GM12891 (cell line): ENCODE measurements at regions not wholly inside any gene's neighbourhood (a gene's known extent, or its start where the extent isn't known, plus 50 kb on each side); places are given as distances from the start of the nearest gene placed in this dataset.
"Not testable (repeated sequence)": the region's sequence is repeated elsewhere in the genome, so short reads cannot be mapped to it uniquely, and the experiment has no call there.

Experiments used
- DNase-seq: peaks from one replicate; pipeline ENCODE4 v3.0.0; 2011; ENCODE audit warnings: low spot score; ENCODE audit not compliant: insufficient read length
- FAIRE-seq: peaks from 2 replicates; lab custom pipeline; 2011; peaks lifted over from hg19 to GRCh38; lab: Jason Lieb, UNC
- PAX5 ChIP-seq: IDR thresholded peaks from 2 replicates; pipeline ENCODE4 v1.6.1; 2011; ENCODE audit warnings: low read length, moderate library complexity, mild to moderate bottlenecking; ENCODE audit not compliant: insufficient read depth, severe bottlenecking
- POLR2A ChIP-seq: IDR thresholded peaks from 2 replicates; pipeline ENCODE4 v1.6.1; 2011; ENCODE audit warnings: low read depth, low read length, control low read depth
- POLR2AphosphoS5 ChIP-seq: IDR thresholded peaks from 2 replicates; pipeline ENCODE4 v1.6.1; 2011; ENCODE audit warnings: low read depth, low read length, control low read depth
- POU2F2 ChIP-seq: IDR thresholded peaks from 2 replicates; pipeline ENCODE4 v1.6.1; 2011; ENCODE audit warnings: low read depth, mild to moderate bottlenecking, control low read depth, low read length, moderate library complexity
- SPI1 ChIP-seq: IDR thresholded peaks from 2 replicates; pipeline ENCODE4 v1.6.1; 2011; ENCODE audit warnings: low read depth, low read length, control low read depth
- TAF1 ChIP-seq: IDR thresholded peaks from 2 replicates; pipeline ENCODE4 v1.6.1; 2011; ENCODE audit warnings: low read depth, low read length, control low read depth

GRCh38 chr1:79704067-79704466 is 697.5 kb upstream of the ADGRL4 start:
- no peak for TF ChIP-seq PAX5
- no peak for TF ChIP-seq SPI1
- no peak for TF ChIP-seq POLR2AphosphoS5
- no peak for TF ChIP-seq POU2F2
- FAIRE-seq, result no peak
- DNase-seq, result no peak

- DNase-seq, FAIRE-seq: not testable (repeated sequence)
Observed at GRCh38 chr1:79702336-79702999, 695.9 kb upstream of the ADGRL4 start.

- TF ChIP-seq POLR2AphosphoS5, result no peak
- DNase-seq (no peak), FAIRE-seq (no peak)
Observed at GRCh38 chr1:79695138-79695537, 688.6 kb upstream of the ADGRL4 start.

- DNase-seq (no peak), FAIRE-seq (no peak)
- TF ChIP-seq SPI1, result no peak
- TF ChIP-seq POU2F2, result no peak
- no peak for TF ChIP-seq TAF1
- TF ChIP-seq POLR2A, result no peak
- TF ChIP-seq PAX5, result no peak
- no peak for TF ChIP-seq POLR2AphosphoS5
Observed at GRCh38 chr1:79694241-79694640, 687.7 kb upstream of the ADGRL4 start.

- TF ChIP-seq TAF1 (no peak), POU2F2 (no peak), POLR2A (no peak), PAX5 (no peak), SPI1 (no peak), POLR2AphosphoS5 (no peak)
- no peak for DNase-seq
- FAIRE-seq, result no peak
Observed at GRCh38 chr1:79693441-79694114, 687.0 kb upstream of the ADGRL4 start.

- no peak for FAIRE-seq
- DNase-seq, result no peak
- TF ChIP-seq POU2F2, result no peak
- TF ChIP-seq SPI1, result no peak
- no peak for TF ChIP-seq TAF1
- no peak for TF ChIP-seq POLR2A
Observed at GRCh38 chr1:79692519-79692918, 686.0 kb upstream of the ADGRL4 start.

- FAIRE-seq, result no peak
- no peak for DNase-seq
- TF ChIP-seq POLR2A (no peak), SPI1 (no peak), POLR2AphosphoS5 (no peak), PAX5 (no peak)
Observed at GRCh38 chr1:79688932-79689331, 682.4 kb upstream of the ADGRL4 start.

- TF ChIP-seq POLR2A, result no peak
- TF ChIP-seq PAX5, result no peak
- no peak for TF ChIP-seq POU2F2
- TF ChIP-seq SPI1, result no peak
- TF ChIP-seq POLR2AphosphoS5, result no peak
- TF ChIP-seq TAF1, result no peak
- DNase-seq (no peak), FAIRE-seq (no peak)
Observed at GRCh38 chr1:79683420-79683819, 676.9 kb upstream of the ADGRL4 start.

- DNase-seq (no peak), FAIRE-seq (no peak)
- TF ChIP-seq POU2F2, result no peak
- no peak for TF ChIP-seq POLR2A
- no peak for TF ChIP-seq TAF1
- TF ChIP-seq POLR2AphosphoS5, result no peak
- TF ChIP-seq SPI1, result no peak
- no peak for TF ChIP-seq PAX5
Observed at GRCh38 chr1:79682478-79682877, 675.9 kb upstream of the ADGRL4 start.

- no peak for DNase-seq
- FAIRE-seq, result no peak
- TF ChIP-seq POLR2A (no peak), PAX5 (no peak), SPI1 (no peak), POU2F2 (no peak), POLR2AphosphoS5 (no peak), TAF1 (no peak)
Observed at GRCh38 chr1:79681382-79681781, 674.9 kb upstream of the ADGRL4 start.

- DNase-seq, result no peak
- TF ChIP-seq POLR2AphosphoS5, result no peak
- no peak for TF ChIP-seq POLR2A
- TF ChIP-seq SPI1, result no peak
- no peak for TF ChIP-seq POU2F2
- TF ChIP-seq PAX5, result no peak
- no peak for TF ChIP-seq TAF1
- FAIRE-seq, result no peak
Observed at GRCh38 chr1:79679916-79680315, 673.4 kb upstream of the ADGRL4 start.
